ENCODE measurements at regions not wholly inside any gene's neighbourhood (a gene's known extent, or its start where the extent isn't known, plus 50 kb on each side); places are given as distances from the start of the nearest gene placed in this dataset.

DNA sequence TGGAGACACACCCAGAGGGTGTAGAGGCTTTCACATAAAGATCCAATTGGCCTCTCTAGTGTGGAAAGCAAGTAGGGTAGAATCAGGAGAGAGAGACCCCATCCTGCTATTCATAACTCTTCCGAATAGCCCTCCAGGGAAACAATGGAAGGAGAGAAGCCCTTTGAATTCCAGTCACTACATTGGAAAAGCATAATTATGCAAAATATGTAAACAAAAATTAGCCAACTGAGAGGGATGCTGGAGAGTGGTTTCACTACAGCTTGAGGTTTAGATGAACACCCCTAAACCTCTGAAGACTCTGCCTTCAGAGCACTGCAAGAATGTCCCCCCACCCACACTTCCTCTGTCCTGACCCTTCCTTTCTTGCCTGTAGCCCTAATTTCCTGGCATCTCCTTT lies 197.3 kb upstream of the ANKRD55 start:
- TF ChIP-seq, protein P1, sequence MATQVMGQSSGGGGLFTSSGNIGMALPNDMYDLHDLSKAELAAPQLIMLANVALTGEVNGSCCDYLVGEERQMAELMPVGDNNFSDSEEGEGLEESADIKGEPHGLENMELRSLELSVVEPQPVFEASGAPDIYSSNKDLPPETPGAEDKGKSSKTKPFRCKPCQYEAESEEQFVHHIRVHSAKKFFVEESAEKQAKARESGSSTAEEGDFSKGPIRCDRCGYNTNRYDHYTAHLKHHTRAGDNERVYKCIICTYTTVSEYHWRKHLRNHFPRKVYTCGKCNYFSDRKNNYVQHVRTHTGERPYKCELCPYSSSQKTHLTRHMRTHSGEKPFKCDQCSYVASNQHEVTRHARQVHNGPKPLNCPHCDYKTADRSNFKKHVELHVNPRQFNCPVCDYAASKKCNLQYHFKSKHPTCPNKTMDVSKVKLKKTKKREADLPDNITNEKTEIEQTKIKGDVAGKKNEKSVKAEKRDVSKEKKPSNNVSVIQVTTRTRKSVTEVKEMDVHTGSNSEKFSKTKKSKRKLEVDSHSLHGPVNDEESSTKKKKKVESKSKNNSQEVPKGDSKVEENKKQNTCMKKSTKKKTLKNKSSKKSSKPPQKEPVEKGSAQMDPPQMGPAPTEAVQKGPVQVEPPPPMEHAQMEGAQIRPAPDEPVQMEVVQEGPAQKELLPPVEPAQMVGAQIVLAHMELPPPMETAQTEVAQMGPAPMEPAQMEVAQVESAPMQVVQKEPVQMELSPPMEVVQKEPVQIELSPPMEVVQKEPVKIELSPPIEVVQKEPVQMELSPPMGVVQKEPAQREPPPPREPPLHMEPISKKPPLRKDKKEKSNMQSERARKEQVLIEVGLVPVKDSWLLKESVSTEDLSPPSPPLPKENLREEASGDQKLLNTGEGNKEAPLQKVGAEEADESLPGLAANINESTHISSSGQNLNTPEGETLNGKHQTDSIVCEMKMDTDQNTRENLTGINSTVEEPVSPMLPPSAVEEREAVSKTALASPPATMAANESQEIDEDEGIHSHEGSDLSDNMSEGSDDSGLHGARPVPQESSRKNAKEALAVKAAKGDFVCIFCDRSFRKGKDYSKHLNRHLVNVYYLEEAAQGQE (IDR thresholded peaks at IDR 0.05; ENCODE audit: insufficient read depth in 1 of 2, low read depth in 2 of 2, low read length in 2 of 2), result no peak
- TF ChIP-seq TAF1 (IDR thresholded peaks at IDR 0.05; ENCODE audit: borderline replicate concordance, insufficient read depth, low read length) (no peak), SIN3A (IDR thresholded peaks at IDR 0.05; ENCODE audit: borderline replicate concordance, insufficient read depth, low read length) (no peak), POLR2AphosphoS5 (IDR thresholded peaks at IDR 0.05; ENCODE audit: low read depth, low read length) (no peak)

DNA sequence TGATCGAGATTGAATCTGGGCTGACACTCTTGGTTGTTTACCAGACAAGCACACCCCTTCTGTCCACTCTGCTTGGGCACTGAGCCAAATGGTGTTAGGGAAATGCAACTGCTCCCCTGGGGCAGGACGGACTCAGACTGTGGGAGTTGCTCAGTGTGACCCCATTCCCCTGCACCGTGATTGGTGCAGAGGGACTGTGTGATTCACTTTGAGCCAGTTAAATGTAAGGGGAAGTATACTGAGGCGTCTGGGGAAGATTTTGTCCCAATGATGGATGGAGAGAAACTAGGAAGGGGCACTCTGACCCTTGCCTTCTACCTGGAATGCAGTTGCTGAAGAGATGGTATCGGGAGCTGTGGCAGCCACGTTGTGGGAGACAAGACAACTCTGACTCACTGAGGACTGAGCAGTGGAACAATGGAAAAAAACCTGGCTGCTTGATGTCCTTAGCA lies 196.0 kb upstream of the ANKRD55 start:
- TF ChIP-seq, protein P1 (IDR thresholded peaks at IDR 0.05; ENCODE audit: insufficient read depth in 1 of 2, low read depth in 2 of 2, low read length in 2 of 2), result no peak
- peak; percentile 79 for TF ChIP-seq FOXP2 (optimal IDR thresholded peaks at IDR 0.05; ENCODE audit: borderline replicate concordance, extremely low read depth, extremely low read length, insufficient read depth)

DNA sequence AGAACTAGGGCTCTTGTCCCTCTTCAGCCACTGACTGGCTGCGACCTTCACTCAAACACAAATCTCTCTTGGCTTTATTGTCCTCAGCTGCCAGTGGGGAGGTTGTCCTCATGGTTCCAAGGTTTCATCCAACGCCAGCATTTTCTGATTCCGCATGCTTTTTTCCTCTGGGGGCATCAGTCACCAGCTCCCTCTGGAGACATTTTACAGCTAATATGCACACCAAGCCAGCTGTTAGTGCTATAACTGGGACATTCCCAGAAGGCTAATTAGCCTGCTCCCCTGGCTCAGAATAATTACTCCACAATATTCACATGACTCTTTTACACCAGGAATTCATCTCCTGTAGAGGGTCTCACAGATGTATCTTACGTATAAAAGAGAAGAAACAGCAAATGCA lies 193.6 kb upstream of the ANKRD55 start:
- no peak for TF ChIP-seq FOXP2 (optimal IDR thresholded peaks at IDR 0.05; ENCODE audit: borderline replicate concordance, extremely low read depth, extremely low read length, insufficient read depth)
- TF ChIP-seq POLR2AphosphoS5 (IDR thresholded peaks at IDR 0.05; ENCODE audit: low read depth, low read length), result no peak
- no peak for TF ChIP-seq TAF1 (IDR thresholded peaks at IDR 0.05; ENCODE audit: borderline replicate concordance, insufficient read depth, low read length)
- TF ChIP-seq, protein P1 (IDR thresholded peaks at IDR 0.05; ENCODE audit: insufficient read depth in 1 of 2, low read depth in 2 of 2, low read length in 2 of 2), result no peak
- no peak for TF ChIP-seq SIN3A (IDR thresholded peaks at IDR 0.05; ENCODE audit: borderline replicate concordance, insufficient read depth, low read length)

DNA sequence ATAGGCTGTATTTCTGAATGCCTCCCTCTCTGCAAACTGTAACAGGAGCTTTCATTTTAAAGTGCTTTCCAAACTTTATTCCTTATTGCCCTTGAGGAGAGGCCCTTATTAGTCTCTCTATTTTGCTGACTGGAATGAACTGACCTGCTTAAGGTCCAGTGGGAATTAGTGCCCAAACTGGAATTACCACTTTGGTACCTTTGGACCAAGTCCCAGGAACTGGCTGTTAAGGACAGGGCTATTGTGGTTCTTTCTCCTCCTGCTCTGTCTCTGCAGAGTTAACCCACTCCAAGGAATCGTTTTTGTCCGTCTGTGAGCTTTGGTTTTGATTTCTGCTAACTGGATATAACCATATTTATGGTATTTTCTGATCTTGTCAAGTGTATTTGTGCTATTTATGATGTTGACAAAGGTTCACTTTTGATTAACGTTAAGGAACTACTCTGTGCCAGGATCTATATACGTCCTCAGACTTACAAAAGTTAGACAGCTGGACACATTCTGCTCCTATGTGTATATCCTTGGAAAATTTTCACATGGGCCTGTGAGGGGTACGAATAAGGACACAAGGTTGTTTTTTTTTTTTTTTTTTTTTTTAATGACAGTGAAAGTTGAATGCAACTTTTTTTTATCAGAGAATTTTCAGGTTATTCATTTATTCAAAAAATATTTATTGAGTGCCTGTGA lies 189.1 kb upstream of the ANKRD55 start:
- TF ChIP-seq POLR2AphosphoS5 (IDR thresholded peaks at IDR 0.05; ENCODE audit: low read depth, low read length) (no peak), FOXP2 (optimal IDR thresholded peaks at IDR 0.05; ENCODE audit: borderline replicate concordance, extremely low read depth, extremely low read length, insufficient read depth) (no peak), SIN3A (IDR thresholded peaks at IDR 0.05; ENCODE audit: borderline replicate concordance, insufficient read depth, low read length) (no peak), TAF1 (IDR thresholded peaks at IDR 0.05; ENCODE audit: borderline replicate concordance, insufficient read depth, low read length) (no peak)
- TF ChIP-seq, protein P1 (IDR thresholded peaks at IDR 0.05; ENCODE audit: insufficient read depth in 1 of 2, low read depth in 2 of 2, low read length in 2 of 2), result no peak

All from PFSK-1 (cell line).